ENCODE measurements at regions not wholly inside any gene's neighbourhood (a gene's known extent, or its start where the extent isn't known, plus 50 kb on each side); places are given as distances from the start of the nearest gene placed in this dataset.

DNA sequence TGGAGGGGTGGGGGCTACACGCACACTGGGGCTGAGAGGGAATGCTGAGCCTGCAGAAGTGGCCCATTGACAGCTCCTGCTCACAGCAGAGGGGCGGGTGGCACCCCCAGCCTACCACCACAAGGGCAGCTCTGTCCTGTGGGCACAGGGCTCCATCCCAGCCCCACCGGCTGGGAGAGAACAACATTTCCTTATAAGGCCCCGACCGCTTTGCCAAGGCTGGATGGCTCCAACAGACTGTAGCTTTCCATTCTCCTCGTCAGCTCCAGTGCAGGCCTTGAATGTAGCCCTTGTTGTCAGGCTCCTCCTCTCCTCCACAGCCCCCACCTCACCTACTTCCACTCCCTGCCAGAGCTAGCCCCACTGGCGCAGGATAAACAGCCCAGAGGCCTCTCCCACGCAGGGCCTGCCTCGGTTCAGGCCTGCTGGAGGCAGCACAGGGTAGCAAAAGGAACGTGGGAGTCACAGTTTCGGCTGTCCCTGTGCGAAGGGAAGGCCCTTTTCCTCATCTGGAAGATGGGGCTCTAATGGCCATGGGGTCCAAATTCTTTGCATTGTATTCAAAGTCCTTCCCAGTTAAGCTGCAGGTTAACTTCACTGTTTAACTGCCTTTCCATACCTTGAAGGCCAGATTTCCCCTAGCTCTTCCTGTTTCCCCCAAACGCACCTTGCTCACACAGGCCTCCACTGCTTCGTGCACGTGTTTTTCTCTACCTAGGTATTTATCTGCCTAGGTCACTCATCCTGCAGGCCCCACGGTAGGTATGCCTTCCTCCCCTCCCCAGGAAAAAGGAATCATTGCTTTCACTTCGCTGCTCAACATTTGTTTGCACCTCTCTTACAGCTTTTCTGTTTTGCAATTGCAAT lies 101.6 kb upstream of the LPP start:
- TF ChIP-seq SIN3A (IDR thresholded peaks at IDR 0.05; ENCODE audit: borderline replicate concordance, insufficient read depth, low read length) (no peak), POLR2AphosphoS5 (IDR thresholded peaks at IDR 0.05; ENCODE audit: low read depth, low read length) (no peak)

All from PFSK-1 (cell line).